SK-N-SH (cell line): ENCODE measurements at regions not wholly inside any gene's neighbourhood (a gene's known extent, or its start where the extent isn't known, plus 50 kb on each side); places are given as distances from the start of the nearest gene placed in this dataset.

Experiments
- CTCF ChIA-PET: fragments of 300-600, 350-600 bp; formaldehyde crosslinking; extraction: SDS; loops from one replicate; lab custom pipeline; 2021; lab: Yijun Ruan, JAX
- POLR2A ChIA-PET: fragments of 350-600 bp; sonication (Branson Sonifier 250); formaldehyde crosslinking; extraction: SDS; loops from one replicate; lab custom pipeline; 2020; ENCODE audit warnings: antibody characterized with exemption, inconsistent platforms; lab: Yijun Ruan, JAX
- DNase-seq: peaks from one replicate; pipeline ENCODE4 v3.0.0; 2012
- H2AFZ ChIP-seq: fragments of 200-600 bp; sonication (generic); 2 replicates; pipeline ENCODE4 v1.8.1; 2016; ENCODE audit warnings: antibody characterized with exemption, mild to moderate bottlenecking, low read depth
- H3F3A ChIP-seq: fragments of 200-600 bp; sonication (generic); replicated peaks from 2 replicates; pipeline ENCODE3; 2016; ENCODE audit warnings: antibody characterized with exemption, mild to moderate bottlenecking; ENCODE audit not compliant: insufficient read depth
- H3K27ac ChIP-seq, 2 experiments: fragments of 200-500 bp in 1 of 2; fragments of 200-600 bp in 1 of 2; sonication (Bioruptor generic) in 1 of 2; sonication (generic), shearing (Covaris generic) in 1 of 2; 2 replicates each; pipeline versions ENCODE4 v1.5.1 to v1.6.1; 2014 to 2016; ENCODE audit warnings: low read depth in 2 of 2, inconsistent platforms in 1 of 2, low read length in 1 of 2, mild to moderate bottlenecking in 1 of 2, mixed read lengths in 1 of 2
- H3K27me3 ChIP-seq: fragments of 200-600 bp; sonication (generic), shearing (Covaris generic); 2 replicates; pipeline ENCODE4 v1.6.1; 2016; ENCODE audit warnings: mixed run types; ENCODE audit not compliant: insufficient read depth
- H3K36me3 ChIP-seq, 2 experiments: fragments of 200-500 bp in 1 of 2; fragments of 200-600 bp in 1 of 2; sonication (Bioruptor generic) in 1 of 2; sonication (generic) in 1 of 2; replicated peaks in 1 of 2; 2 replicates each; pipeline versions ENCODE3 to v1.5.1; 2014 to 2016; ENCODE audit warnings: low read length in 1 of 2, mild to moderate bottlenecking in 1 of 2; ENCODE audit not compliant: insufficient read depth in 2 of 2, control insufficient read depth in 1 of 2
- H3K4me1 ChIP-seq, 2 experiments: fragments of 200-500 bp in 1 of 2; fragments of 200-600 bp in 1 of 2; sonication (Bioruptor generic) in 1 of 2; sonication (generic), shearing (Covaris generic) in 1 of 2; 2 replicates each; pipeline versions ENCODE4 v1.5.1 to v1.6.1; 2014 to 2016; ENCODE audit warnings: low read depth in 1 of 2, low read length in 1 of 2, mixed run types in 1 of 2; ENCODE audit not compliant: insufficient read depth in 2 of 2, control insufficient read depth in 1 of 2
- H3K4me2 ChIP-seq: fragments of 200-600 bp; sonication (generic), shearing (Covaris generic); 2 replicates; pipeline ENCODE4 v1.6.1; 2017; ENCODE audit warnings: mixed run types
- H3K4me3 ChIP-seq, 2 experiments: fragments of 200-500 bp in 1 of 2; fragments of 200-600 bp in 1 of 2; sonication (Bioruptor generic) in 1 of 2; sonication (generic), shearing (Covaris generic) in 1 of 2; 2 replicates each; pipeline versions ENCODE4 v1.5.1 to v1.8.1; 2014 to 2016; ENCODE audit warnings: low read depth in 2 of 2, inconsistent platforms in 1 of 2, low read length in 1 of 2, mild to moderate bottlenecking in 1 of 2, mixed read lengths in 1 of 2, moderate library complexity in 1 of 2
- H3K79me2 ChIP-seq: fragments of 200-600 bp; sonication (generic); 2 replicates; pipeline ENCODE4 v1.8.1; 2017; ENCODE audit warnings: mild to moderate bottlenecking; ENCODE audit not compliant: insufficient read depth
- H3K9ac ChIP-seq: fragments of 200-600 bp; sonication (generic); 2 replicates; pipeline ENCODE4 v1.6.1; 2017; ENCODE audit warnings: mixed run types
- H3K9me2 ChIP-seq: fragments of 200-600 bp; sonication (generic); 2 replicates; pipeline ENCODE4 v1.6.1; 2017; ENCODE audit warnings: mixed run types
- H3K9me3 ChIP-seq: fragments of 200-600 bp; sonication (generic); 2 replicates; pipeline ENCODE4 v1.6.1; 2017; ENCODE audit warnings: mixed run types, mild to moderate bottlenecking, moderate library complexity
- H4K20me1 ChIP-seq: fragments of 200-600 bp; sonication (generic); 2 replicates; pipeline ENCODE4 v1.6.1; 2017; ENCODE audit warnings: mild to moderate bottlenecking, mixed run types; ENCODE audit not compliant: insufficient read depth
- ELF1 ChIP-seq: IDR thresholded peaks from 2 replicates; pipeline ENCODE4 v1.4.0; 2012
- EP300 ChIP-seq, 2 experiments: IDR thresholded peaks; 2 replicates each; pipeline versions ENCODE4 v1.4.0 to v1.6.1; 2012; ENCODE audit warnings: borderline replicate concordance in 1 of 2, low read depth in 1 of 2, low read length in 1 of 2
- FOSL2 ChIP-seq: IDR thresholded peaks from 2 replicates; pipeline ENCODE4 v1.4.0; 2012; ENCODE audit warnings: low read depth, mild to moderate bottlenecking, moderate library complexity, borderline replicate concordance
- MXI1 ChIP-seq: IDR thresholded peaks from 2 replicates; pipeline ENCODE4 v1.6.1; 2012; ENCODE audit warnings: mild to moderate bottlenecking, low read depth, low read length, improper control_type of control experiment
- NRF1 ChIP-seq: IDR thresholded peaks from 2 replicates; pipeline ENCODE4 v1.6.1; 2012; ENCODE audit warnings: low read depth, mild to moderate bottlenecking, low read length
- POLR2AphosphoS5 ChIP-seq: IDR thresholded peaks from 2 replicates; pipeline ENCODE4 v1.6.1; 2012; ENCODE audit warnings: low read depth, low read length
- RAD21 ChIP-seq: IDR thresholded peaks from 2 replicates; pipeline ENCODE4 v1.6.1; 2012; ENCODE audit warnings: mild to moderate bottlenecking, low read length
- RXRA ChIP-seq: IDR thresholded peaks from 2 replicates; pipeline ENCODE4 v1.4.0; 2012; ENCODE audit warnings: low read depth, mild to moderate bottlenecking, borderline replicate concordance
- TCF12 ChIP-seq: IDR thresholded peaks from 2 replicates; pipeline ENCODE4 v1.4.0; 2012
- TEAD4 ChIP-seq: IDR thresholded peaks from 2 replicates; pipeline ENCODE4 v1.4.0; 2012; ENCODE audit warnings: mild to moderate bottlenecking, borderline replicate concordance; ENCODE audit not compliant: insufficient read depth
- YY1 ChIP-seq: IDR thresholded peaks from 2 replicates; pipeline ENCODE4 v1.4.0; 2012; ENCODE audit warnings: low read depth, mild to moderate bottlenecking
- ZBTB33 ChIP-seq: IDR thresholded peaks from 2 replicates; pipeline ENCODE4 v1.4.0; 2012; ENCODE audit warnings: low read depth, borderline replicate concordance
- WGBS: methylation state at CpG from one replicate; pipeline ENCODE4 v1.1.6; 2017; ENCODE audit warnings: low lambda C conversion rate; 5-methylcytosine and 5-hydroxymethylcytosine counted together

DNA sequence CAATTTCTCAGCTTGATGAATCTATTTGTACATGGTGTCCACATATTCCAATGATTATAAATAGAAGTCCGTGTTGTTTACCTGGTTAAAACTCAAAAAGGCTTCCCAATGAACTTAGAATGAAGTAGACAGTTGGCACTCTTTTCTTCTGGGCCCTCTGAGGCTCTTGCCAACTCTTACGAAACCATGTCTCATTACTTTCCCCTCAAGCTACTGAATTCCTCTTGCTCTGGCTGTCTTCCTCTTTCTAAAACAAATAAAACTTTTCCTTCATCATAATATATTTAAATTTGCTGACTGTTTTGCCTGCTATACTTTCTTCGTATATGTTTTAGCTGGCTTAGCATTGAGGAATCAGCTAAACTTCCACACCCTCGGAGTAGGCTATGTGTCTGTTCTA lies 139.7 kb downstream of the SLITRK6 start:
- DNase-seq = no peak
- TF ChIP-seq TCF12 (no peak), YY1 (no peak), RAD21 (no peak), TEAD4 (no peak)
- Histone ChIP-seq H3K4me3 (no peak overlapping the region), H3K36me3 (no peaks in the 10 kb centered on the region), H3K9ac (no peak overlapping the region), H3K79me2 (no peaks in the 10 kb centered on the region), H3K9me3 (no peaks in the 10 kb centered on the region), H3K9me2 (no peaks in the 10 kb centered on the region), H2AFZ (no peak overlapping the region), H3K27ac (no peak overlapping the region), H3K4me1 (peaks cover 0 to 2% of the 10 kb centered on the region in 2 experiments; a peak in 1 of 4 replicates), H3K27me3 (no peaks in the 10 kb centered on the region), H3K4me2 (no peak overlapping the region), H3F3A (peaks cover 3% of the 10 kb centered on the region), H4K20me1 (no peaks in the 10 kb centered on the region)
- ChIA-PET POLR2A (interaction anchor here (0.6 kb wide), 1 partner anchor 124 kb away, joined by 3 read pairs; no protein-coding TSS in a partner anchor), CTCF (no interaction called here)
- 97% methylated on average over 4 of the region's 4 CpGs for WGBS

GRCh38 chr13:85657942-85658341 lies 141.3 kb downstream of the SLITRK6 start:
- H3K27me3 ChIP-seq = no peaks in the 10 kb centered on the region
- CTCF ChIA-PET = interaction anchor here (1.3 kb wide), 1 partner anchor 136 kb away, joined by 4 read pairs; no protein-coding TSS in a partner anchor
- no peaks in the 10 kb centered on the region for H4K20me1 ChIP-seq
- H3K9ac ChIP-seq = no peak overlapping the region
- H3K9me3 ChIP-seq = no peaks in the 10 kb centered on the region
- POLR2A ChIA-PET = no interaction called here
- H2AFZ ChIP-seq = no peak overlapping the region
- H3K79me2 ChIP-seq = no peaks in the 10 kb centered on the region
- no peaks in the 10 kb centered on the region for H3K9me2 ChIP-seq
- TF ChIP-seq ELF1 (no peak), ZBTB33 (no peak), TEAD4 (no peak), RXRA (no peak)
- TF ChIP-seq, all 33 proteins: peak for 0
- Histone ChIP-seq H3K4me3 (no peak overlapping the region), H3K4me1 (peaks cover 4 to 10% of the 10 kb centered on the region in 2 experiments; a peak in 3 of 4 replicates), H3K27ac (no peak overlapping the region), H3F3A (peaks cover 13% of the 10 kb centered on the region), H3K4me2 (no peak overlapping the region), H3K36me3 (no peaks in the 10 kb centered on the region)
- DNase-seq = no peak

GRCh38 chr13:85655040-85655439 lies 144.2 kb downstream of the SLITRK6 start:
- Histone ChIP-seq H3K4me3 (no peak overlapping the region), H3K9ac (no peak overlapping the region), H2AFZ (no peak overlapping the region), H3K9me2 (no peaks in the 10 kb centered on the region), H3K36me3 (no peaks in the 10 kb centered on the region), H3K9me3 (no peaks in the 10 kb centered on the region), H3K4me1 (peaks cover 10% of the 10 kb centered on the region in 2 experiments; a peak in 3 of 4 replicates), H3F3A (peaks cover 13% of the 10 kb centered on the region), H3K79me2 (no peaks in the 10 kb centered on the region), H4K20me1 (no peaks in the 10 kb centered on the region), H3K27me3 (no peaks in the 10 kb centered on the region), H3K4me2 (no peak overlapping the region), H3K27ac (peak overlapping the region; percentile 74 to 93; a peak in 3 of 4 replicates)
- CTCF ChIA-PET = interaction anchor here (1.8 kb wide), 1 partner anchor 9 kb away, joined by 5 read pairs; no protein-coding TSS in a partner anchor
- 58% methylated on average over 1 of the region's 1 CpG for WGBS
- DNase-seq = no peak
- POLR2A ChIA-PET = no interaction called here
- TF ChIP-seq RXRA (no peak), POLR2AphosphoS5 (no peak), MXI1 (no peak), TCF12 (no peak), FOSL2 (no peak), NRF1 (no peak), YY1 (no peak), EP300 (IDR thresholded peaks at IDR 0.05; ENCODE audit: borderline replicate concordance in 1 of 2, low read depth in 1 of 2, low read length in 1 of 2) (no peak)
